Neural cell (in vitro differentiated cells): ENCODE measurements at regions not wholly inside any gene's neighbourhood (a gene's known extent, or its start where the extent isn't known, plus 50 kb on each side); places are given as distances from the start of the nearest gene placed in this dataset.
"Not testable (repeated sequence)": the region's sequence is repeated elsewhere in the genome, so short reads cannot be mapped to it uniquely, and the experiment has no call there.

Experiments used
- H2AFZ ChIP-seq: fragments of 200-600, 300-800 bp; sonication (generic), shearing (Covaris generic); 2 replicates; pipeline ENCODE4 v1.6.0; 2014; ENCODE audit warnings: low read depth, mild to moderate bottlenecking, antibody characterized with exemption, low read length, moderate library complexity
- H3F3A ChIP-seq: fragments of 200-600 bp; shearing (Covaris generic); 2 replicates; pipeline ENCODE4 v1.6.1; 2016; ENCODE audit warnings: mild to moderate bottlenecking, moderate library complexity, mixed read lengths, antibody characterized with exemption, low read length; ENCODE audit not compliant: insufficient read depth, poor library complexity, severe bottlenecking
- H3K27ac ChIP-seq: fragments of 200-600, 300-800 bp; sonication (generic), shearing (Covaris generic); 2 replicates; pipeline ENCODE4 v1.5.1; 2014; ENCODE audit warnings: mild to moderate bottlenecking, low read length, moderate library complexity
- H3K27me3 ChIP-seq: fragments of 300-800, 200-600 bp; sonication (generic), shearing (Covaris generic); 2 replicates; pipeline ENCODE4 v1.6.0; 2014; ENCODE audit warnings: mild to moderate bottlenecking, low read depth, low read length, moderate library complexity; ENCODE audit not compliant: insufficient read depth
- H3K36me3 ChIP-seq: fragments of 300-800, 200-600 bp; sonication (generic), shearing (Covaris generic); 2 replicates; pipeline ENCODE4 v1.5.1; 2014; ENCODE audit warnings: mild to moderate bottlenecking, antibody characterized with exemption, low read length, moderate library complexity; ENCODE audit not compliant: insufficient read depth
- H3K4me2 ChIP-seq: fragments of 300-800, 200-600 bp; sonication (generic), shearing (Covaris generic); 2 replicates; pipeline ENCODE4 v1.6.0; 2014; ENCODE audit warnings: mild to moderate bottlenecking, low read length
- H3K4me3 ChIP-seq: fragments of 300-800, 200-600 bp; sonication (generic), shearing (Covaris generic); 2 replicates; pipeline ENCODE4 v1.5.1; 2014; ENCODE audit warnings: mild to moderate bottlenecking, low read length, moderate library complexity
- H3K79me2 ChIP-seq: fragments of 200-600 bp; shearing (Covaris generic); replicated peaks from 2 replicates; pipeline ENCODE4 v1.6.0; 2014; ENCODE audit warnings: mild to moderate bottlenecking, low read length, moderate library complexity; ENCODE audit not compliant: insufficient read depth
- H3K9ac ChIP-seq: fragments of 300-800, 200-600 bp; sonication (generic), shearing (Covaris generic); 2 replicates; pipeline ENCODE4 v1.6.1; 2016; ENCODE audit warnings: mild to moderate bottlenecking, low read length, mixed read lengths
- H3K9me2 ChIP-seq: fragments of 200-600 bp; shearing (Covaris generic); 2 replicates; pipeline ENCODE4 v1.6.1; 2016; ENCODE audit warnings: mild to moderate bottlenecking, low read length, mixed read lengths; ENCODE audit not compliant: insufficient read depth
- H3K9me3 ChIP-seq: fragments of 200-600, 300-800 bp; sonication (generic), shearing (Covaris generic); 2 replicates; pipeline ENCODE4 v1.6.1; 2016; ENCODE audit warnings: mild to moderate bottlenecking, mixed run types, low read length, moderate library complexity, mixed read lengths
- H4K20me1 ChIP-seq: fragments of 200-600 bp; shearing (Covaris generic); 2 replicates; pipeline ENCODE4 v1.6.1; 2016; ENCODE audit warnings: mild to moderate bottlenecking, mixed run types; ENCODE audit not compliant: insufficient read depth
- EP300 ChIP-seq: fragments of 450-650 bp; conservative IDR thresholded peaks from 2 replicates; pipeline ENCODE4 v1.6.1; 2014; ENCODE audit warnings: antibody characterized with exemption, mild to moderate bottlenecking, moderate library complexity; ENCODE audit not compliant: poor library complexity, severe bottlenecking
- EZH2 ChIP-seq: fragments of 200-600, 300-800 bp; shearing (Covaris generic), sonication (generic); IDR thresholded peaks from 2 replicates; pipeline ENCODE4 v1.6.1; 2014; ENCODE audit warnings: antibody characterized with exemption, low read length, borderline replicate concordance, mild to moderate bottlenecking; ENCODE audit not compliant: insufficient read depth, poor library complexity, severe bottlenecking
- MXI1 ChIP-seq: fragments of 450-650 bp; conservative IDR thresholded peaks from 2 replicates; pipeline ENCODE4 v1.6.1; 2014; ENCODE audit warnings: antibody characterized with exemption, mild to moderate bottlenecking; ENCODE audit not compliant: poor library complexity, severe bottlenecking
- POLR2AphosphoS5 ChIP-seq: IDR thresholded peaks from 2 replicates; pipeline ENCODE4 v1.6.1; 2012
- RAD21 ChIP-seq: fragments of 450-650 bp; conservative IDR thresholded peaks from 2 replicates; pipeline ENCODE4 v1.6.1; 2014; ENCODE audit warnings: antibody characterized with exemption, mild to moderate bottlenecking, moderate library complexity
- SMC3 ChIP-seq: fragments of 450-650 bp; conservative IDR thresholded peaks from 2 replicates; pipeline ENCODE4 v1.6.1; 2014; ENCODE audit warnings: antibody characterized with exemption, mild to moderate bottlenecking, moderate library complexity; ENCODE audit not compliant: poor library complexity
- TAF1 ChIP-seq: IDR thresholded peaks from 2 replicates; pipeline ENCODE4 v1.6.1; 2012; ENCODE audit warnings: low read depth
- TF ChIP-seq, protein P1 (sequence below): fragments of 450-650 bp; IDR thresholded peaks from 2 replicates; pipeline ENCODE4 v1.5.1; 2014; ENCODE audit warnings: antibody characterized with exemption, mild to moderate bottlenecking, moderate library complexity; ENCODE audit not compliant: poor library complexity, severe bottlenecking
- TF ChIP-seq, protein P2 (sequence below): IDR thresholded peaks from 2 replicates; pipeline ENCODE4 v1.6.1; 2012; ENCODE audit warnings: borderline replicate concordance

DNA sequence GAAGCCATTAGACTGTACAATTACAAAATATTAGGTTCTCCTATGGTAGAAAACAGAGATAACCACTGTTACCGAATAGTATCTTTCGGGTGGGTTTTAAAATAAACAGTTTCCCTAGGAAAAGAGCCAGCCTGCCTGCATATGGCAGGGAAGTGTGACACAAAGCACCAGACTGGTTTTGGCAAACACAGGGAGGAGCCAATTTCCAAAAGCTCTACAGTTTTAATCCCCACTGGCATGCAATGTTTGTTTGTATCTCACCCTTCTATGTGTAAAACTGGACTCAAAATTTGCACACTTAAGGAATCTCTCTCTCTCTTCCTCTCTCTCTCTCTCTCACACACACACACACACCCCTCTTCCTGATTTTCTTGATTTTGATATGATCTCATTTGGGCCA is 261.7 kb downstream of the ETV1 start:
- Histone ChIP-seq H3K9me2 (no peaks in the 10 kb centered on the region), H4K20me1 (no peaks in the 10 kb centered on the region), H3K9me3 (no peaks in the 10 kb centered on the region), H3K4me3 (no peak overlapping the region), H3K36me3 (no peaks in the 10 kb centered on the region), H3K27ac (no peak overlapping the region), H3K9ac (no peak overlapping the region), H3F3A (no peaks in the 10 kb centered on the region), H3K27me3 (no peaks in the 10 kb centered on the region), H2AFZ (no peak overlapping the region), H3K4me2 (no peak overlapping the region), H3K79me2 (no peaks in the 10 kb centered on the region)
- TF ChIP-seq TAF1 (no peak), MXI1 (no peak)
- TF ChIP-seq, protein P1, sequence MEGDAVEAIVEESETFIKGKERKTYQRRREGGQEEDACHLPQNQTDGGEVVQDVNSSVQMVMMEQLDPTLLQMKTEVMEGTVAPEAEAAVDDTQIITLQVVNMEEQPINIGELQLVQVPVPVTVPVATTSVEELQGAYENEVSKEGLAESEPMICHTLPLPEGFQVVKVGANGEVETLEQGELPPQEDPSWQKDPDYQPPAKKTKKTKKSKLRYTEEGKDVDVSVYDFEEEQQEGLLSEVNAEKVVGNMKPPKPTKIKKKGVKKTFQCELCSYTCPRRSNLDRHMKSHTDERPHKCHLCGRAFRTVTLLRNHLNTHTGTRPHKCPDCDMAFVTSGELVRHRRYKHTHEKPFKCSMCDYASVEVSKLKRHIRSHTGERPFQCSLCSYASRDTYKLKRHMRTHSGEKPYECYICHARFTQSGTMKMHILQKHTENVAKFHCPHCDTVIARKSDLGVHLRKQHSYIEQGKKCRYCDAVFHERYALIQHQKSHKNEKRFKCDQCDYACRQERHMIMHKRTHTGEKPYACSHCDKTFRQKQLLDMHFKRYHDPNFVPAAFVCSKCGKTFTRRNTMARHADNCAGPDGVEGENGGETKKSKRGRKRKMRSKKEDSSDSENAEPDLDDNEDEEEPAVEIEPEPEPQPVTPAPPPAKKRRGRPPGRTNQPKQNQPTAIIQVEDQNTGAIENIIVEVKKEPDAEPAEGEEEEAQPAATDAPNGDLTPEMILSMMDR: no peak

DNA sequence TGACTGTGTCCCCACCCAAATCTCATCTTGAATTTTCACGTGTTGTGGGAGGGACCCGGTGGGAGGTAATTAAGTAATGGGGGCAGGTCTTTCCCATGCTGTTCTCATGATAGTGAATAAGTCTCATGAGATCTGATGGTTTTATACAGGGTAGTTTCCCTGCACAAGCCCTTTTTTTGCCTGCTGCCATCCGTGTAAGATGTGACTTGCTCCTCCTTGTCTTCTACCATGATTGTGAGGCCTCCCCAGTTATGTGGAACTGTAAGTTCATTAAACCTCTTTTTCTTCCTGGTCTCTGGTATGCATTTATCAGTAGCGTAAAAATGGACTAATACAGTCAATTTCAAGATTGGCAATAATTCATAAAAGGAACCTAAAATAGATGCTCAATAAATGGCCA is 261.0 kb downstream of the ETV1 start:
- not testable (repeated sequence) for H4K20me1 ChIP-seq, H2AFZ ChIP-seq, H3K9me2 ChIP-seq, H3K4me3 ChIP-seq, H3K27me3 ChIP-seq, H3K79me2 ChIP-seq, H3K9me3 ChIP-seq, H3K9ac ChIP-seq, H3K36me3 ChIP-seq, H3K27ac ChIP-seq, H3K4me2 ChIP-seq, H3F3A ChIP-seq

DNA sequence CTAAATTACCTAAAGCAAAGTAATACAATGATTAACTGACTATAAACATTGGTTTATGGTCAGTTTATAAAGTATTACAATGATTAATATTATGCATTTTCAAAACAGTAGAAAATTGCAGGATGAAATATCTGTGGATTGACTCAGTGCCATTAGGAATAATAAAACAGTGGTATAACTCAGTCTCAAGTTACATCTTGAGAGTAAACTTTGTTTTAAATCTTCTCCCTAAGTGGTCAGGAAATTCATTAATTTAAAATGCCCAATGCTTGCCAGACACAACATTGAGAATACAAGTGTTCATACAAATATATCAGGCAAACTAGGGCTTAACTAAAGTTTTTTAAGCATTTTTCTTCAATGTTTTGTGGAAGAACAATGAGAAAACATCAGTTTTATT is 257.8 kb downstream of the ETV1 start:
- Histone ChIP-seq H4K20me1 (no peaks in the 10 kb centered on the region), H3K27ac (no peak overlapping the region), H3K4me3 (no peak overlapping the region), H3K9me2 (no peaks in the 10 kb centered on the region), H3K9ac (no peak overlapping the region), H2AFZ (no peak overlapping the region), H3K4me2 (no peak overlapping the region), H3K79me2 (no peaks in the 10 kb centered on the region), H3K36me3 (no peaks in the 10 kb centered on the region), H3K9me3 (no peaks in the 10 kb centered on the region), H3F3A (no peaks in the 10 kb centered on the region), H3K27me3 (no peaks in the 10 kb centered on the region)
- TF ChIP-seq RAD21 (no peak), POLR2AphosphoS5 (no peak), EZH2 (no peak), TAF1 (no peak), SMC3 (no peak), MXI1 (no peak), EP300 (no peak)
- TF ChIP-seq, protein P1: no peak
- TF ChIP-seq, protein P2, sequence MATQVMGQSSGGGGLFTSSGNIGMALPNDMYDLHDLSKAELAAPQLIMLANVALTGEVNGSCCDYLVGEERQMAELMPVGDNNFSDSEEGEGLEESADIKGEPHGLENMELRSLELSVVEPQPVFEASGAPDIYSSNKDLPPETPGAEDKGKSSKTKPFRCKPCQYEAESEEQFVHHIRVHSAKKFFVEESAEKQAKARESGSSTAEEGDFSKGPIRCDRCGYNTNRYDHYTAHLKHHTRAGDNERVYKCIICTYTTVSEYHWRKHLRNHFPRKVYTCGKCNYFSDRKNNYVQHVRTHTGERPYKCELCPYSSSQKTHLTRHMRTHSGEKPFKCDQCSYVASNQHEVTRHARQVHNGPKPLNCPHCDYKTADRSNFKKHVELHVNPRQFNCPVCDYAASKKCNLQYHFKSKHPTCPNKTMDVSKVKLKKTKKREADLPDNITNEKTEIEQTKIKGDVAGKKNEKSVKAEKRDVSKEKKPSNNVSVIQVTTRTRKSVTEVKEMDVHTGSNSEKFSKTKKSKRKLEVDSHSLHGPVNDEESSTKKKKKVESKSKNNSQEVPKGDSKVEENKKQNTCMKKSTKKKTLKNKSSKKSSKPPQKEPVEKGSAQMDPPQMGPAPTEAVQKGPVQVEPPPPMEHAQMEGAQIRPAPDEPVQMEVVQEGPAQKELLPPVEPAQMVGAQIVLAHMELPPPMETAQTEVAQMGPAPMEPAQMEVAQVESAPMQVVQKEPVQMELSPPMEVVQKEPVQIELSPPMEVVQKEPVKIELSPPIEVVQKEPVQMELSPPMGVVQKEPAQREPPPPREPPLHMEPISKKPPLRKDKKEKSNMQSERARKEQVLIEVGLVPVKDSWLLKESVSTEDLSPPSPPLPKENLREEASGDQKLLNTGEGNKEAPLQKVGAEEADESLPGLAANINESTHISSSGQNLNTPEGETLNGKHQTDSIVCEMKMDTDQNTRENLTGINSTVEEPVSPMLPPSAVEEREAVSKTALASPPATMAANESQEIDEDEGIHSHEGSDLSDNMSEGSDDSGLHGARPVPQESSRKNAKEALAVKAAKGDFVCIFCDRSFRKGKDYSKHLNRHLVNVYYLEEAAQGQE: no peak
